CD4-positive, alpha-beta memory T cell (primary cell): ENCODE measurements at regions not wholly inside any gene's neighbourhood (a gene's known extent, or its start where the extent isn't known, plus 50 kb on each side); places are given as distances from the start of the nearest gene placed in this dataset.

Experiments used
- CTCF ChIA-PET: fragments of 350-600 bp; sonication (Branson Sonifier 250); formaldehyde crosslinking; loops from one replicate; lab custom pipeline; 2021; ENCODE audit warnings: inconsistent platforms; ENCODE audit not compliant: partially characterized antibody; lab: Charles Lee
- POLR2A ChIA-PET: fragments of 350-600 bp; sonication (Branson Sonifier 250); formaldehyde crosslinking; loops from one replicate; lab custom pipeline; 2021; ENCODE audit not compliant: partially characterized antibody; lab: Charles Lee
- DNase-seq, 5 donors: peaks; one replicate each; pipeline versions ENCODE4 v3.0.0 to v3.0.0-alpha.2; 2020 to 2022; ENCODE audit warnings: mixed read lengths in 1 of 5
- H3K27ac ChIP-seq: one replicate; pipeline ENCODE4 v1.7.0; 2013; ENCODE audit warnings: low read depth, low read length
- H3K27me3 ChIP-seq: 2 replicates; pipeline ENCODE4 v1.7.0; 2013; ENCODE audit warnings: mild to moderate bottlenecking, low read length, moderate library complexity; ENCODE audit not compliant: insufficient read depth
- H3K36me3 ChIP-seq: 2 replicates; pipeline ENCODE4 v1.7.0; 2013; ENCODE audit warnings: mild to moderate bottlenecking, low read length, moderate library complexity; ENCODE audit not compliant: insufficient read depth
- H3K4me1 ChIP-seq: 2 replicates; pipeline ENCODE4 v1.7.0; 2013; ENCODE audit warnings: mild to moderate bottlenecking, low read length, moderate library complexity; ENCODE audit not compliant: insufficient read depth
- H3K4me3 ChIP-seq, 2 donors: one replicate each; pipeline ENCODE4 v1.7.0; 2013; ENCODE audit warnings: low read length in 2 of 2, mild to moderate bottlenecking in 1 of 2
- H3K9me3 ChIP-seq, 2 donors: one replicate each; pipeline ENCODE4 v1.7.0; 2013; ENCODE audit warnings: low read length in 2 of 2, control low read depth in 1 of 2; ENCODE audit not compliant: control insufficient read depth in 1 of 2
- H3K27ac Mint-ChIP-seq, 7 donors: one replicate each; pipeline ENCODE4 v1.8.0; 2020 to 2021; ENCODE audit warnings: mixed read lengths in 7 of 7, mild to moderate bottlenecking in 6 of 7, inconsistent platforms in 3 of 7, moderate library complexity in 3 of 7
- H3K27me3 Mint-ChIP-seq, 2 donors: one replicate each; pipeline ENCODE4 v1.8.0; 2020 to 2021; ENCODE audit warnings: mixed read lengths in 2 of 2
- H3K36me3 Mint-ChIP-seq, 2 donors: one replicate each; pipeline ENCODE4 v1.8.0; 2020 to 2021; ENCODE audit warnings: mixed read lengths in 2 of 2, inconsistent platforms in 1 of 2, mild to moderate bottlenecking in 1 of 2
- H3K4me1 Mint-ChIP-seq, 4 donors: one replicate each; pipeline ENCODE4 v1.8.0; 2020 to 2021; ENCODE audit warnings: mixed read lengths in 4 of 4, mild to moderate bottlenecking in 1 of 4
- H3K4me3 Mint-ChIP-seq, 8 donors: one replicate each; pipeline ENCODE4 v1.8.0; 2020 to 2021; ENCODE audit warnings: mixed read lengths in 8 of 8, mild to moderate bottlenecking in 7 of 8, moderate library complexity in 6 of 8, inconsistent platforms in 3 of 8
- H3K9me3 Mint-ChIP-seq, 8 donors: one replicate each; pipeline ENCODE4 v1.8.0; 2020 to 2021; ENCODE audit warnings: mixed read lengths in 8 of 8, mild to moderate bottlenecking in 5 of 8, inconsistent platforms in 3 of 8, moderate library complexity in 1 of 8
- intact Hi-C: fragments of 100-400 bp; cut with micrococcal nuclease; formaldehyde crosslinking; loops from one replicate; pipeline ENCODE4 v1.15.1; 2023

GRCh38 chr2:220466251-220466691, 838.8 kb downstream of the SLC4A3 start:
- Mint-ChIP-seq H3K4me1 (no peaks in the 10 kb centered on the region), H3K36me3 (no peaks in the 10 kb centered on the region), H3K27ac (no peak overlapping the region), H3K9me3 (peaks cover 0 to 4% (median 0%) of the 10 kb centered on the region in 8 donors), H3K4me3 (no peak overlapping the region), H3K27me3 (no peaks in the 10 kb centered on the region)
- Histone ChIP-seq H3K4me3 (no peak overlapping the region), H3K27ac (no peak overlapping the region), H3K27me3 (no peaks in the 10 kb centered on the region), H3K9me3 (no peaks in the 10 kb centered on the region), H3K36me3 (no peaks in the 10 kb centered on the region), H3K4me1 (no peaks in the 10 kb centered on the region)
- DNase-seq = no peak
- intact Hi-C loops = no loop called here
- ChIA-PET POLR2A (no interaction called here), CTCF (interaction anchor here (0.7 kb wide), 1 partner anchor 230 kb away, joined by 3 read pairs; no protein-coding TSS in a partner anchor)

GRCh38 chr2:220469201-220469600, 841.8 kb downstream of the SLC4A3 start:
- Histone ChIP-seq H3K4me1 (no peaks in the 10 kb centered on the region), H3K27ac (no peak overlapping the region), H3K9me3 (no peaks in the 10 kb centered on the region), H3K27me3 (no peaks in the 10 kb centered on the region), H3K4me3 (no peak overlapping the region), H3K36me3 (no peaks in the 10 kb centered on the region)
- no peak overlapping the region for H3K4me3 Mint-ChIP-seq
- ChIA-PET CTCF (interaction anchor here (0.6 kb wide), 1 partner anchor 927 kb away, joined by 3 read pairs; no protein-coding TSS in a partner anchor), POLR2A (no interaction called here)
- no peaks in the 10 kb centered on the region for H3K27me3 Mint-ChIP-seq
- DNase-seq = no peak
- no peak overlapping the region for H3K27ac Mint-ChIP-seq
- intact Hi-C loops = no loop called here
- H3K4me1 Mint-ChIP-seq = no peaks in the 10 kb centered on the region
- H3K9me3 Mint-ChIP-seq = peaks cover 0 to 4% (median 0%) of the 10 kb centered on the region in 8 donors
- H3K36me3 Mint-ChIP-seq = no peaks in the 10 kb centered on the region

GRCh38 chr2:220473611-220474010, 846.2 kb downstream of the SLC4A3 start:
- H3K27ac ChIP-seq = no peak overlapping the region
- H3K27me3 ChIP-seq = no peaks in the 10 kb centered on the region
- ChIA-PET CTCF (no interaction called here), POLR2A (no interaction called here)
- H3K4me1 ChIP-seq = no peaks in the 10 kb centered on the region
- H3K27ac Mint-ChIP-seq = no peak overlapping the region
- no peaks in the 10 kb centered on the region for H3K4me1 Mint-ChIP-seq
- peaks cover 0 to 3% (median 0%) of the 10 kb centered on the region in 8 donors for H3K9me3 Mint-ChIP-seq
- no peaks in the 10 kb centered on the region for H3K9me3 ChIP-seq
- DNase-seq = no peak
- no peaks in the 10 kb centered on the region for H3K27me3 Mint-ChIP-seq
- no peak overlapping the region for H3K4me3 Mint-ChIP-seq
- H3K36me3 Mint-ChIP-seq = no peaks in the 10 kb centered on the region
- intact Hi-C loops = no loop called here
- H3K36me3 ChIP-seq = no peaks in the 10 kb centered on the region
- H3K4me3 ChIP-seq = no peak overlapping the region

GRCh38 chr2:220476877-220477276, 849.4 kb downstream of the SLC4A3 start:
- H3K27me3 ChIP-seq = no peaks in the 10 kb centered on the region
- no peaks in the 10 kb centered on the region for H3K36me3 ChIP-seq
- no peaks in the 10 kb centered on the region for H3K9me3 ChIP-seq
- Mint-ChIP-seq H3K27me3 (peaks cover 0 to 2% of the 10 kb centered on the region in 2 donors), H3K4me1 (no peaks in the 10 kb centered on the region), H3K9me3 (peaks cover 0 to 2% (median 0%) of the 10 kb centered on the region in 8 donors), H3K27ac (no peak overlapping the region), H3K36me3 (no peaks in the 10 kb centered on the region), H3K4me3 (no peak overlapping the region)
- H3K27ac ChIP-seq = no peak overlapping the region
- ChIA-PET POLR2A (no interaction called here), CTCF (no interaction called here)
- no peak for DNase-seq
- H3K4me3 ChIP-seq = no peak overlapping the region
- intact Hi-C loops = no loop called here
- H3K4me1 ChIP-seq = no peaks in the 10 kb centered on the region

GRCh38 chr2:220478305-220479058, 851.1 kb downstream of the SLC4A3 start:
- no peak overlapping the region for H3K4me3 ChIP-seq
- no peaks in the 10 kb centered on the region for H3K4me1 ChIP-seq
- Mint-ChIP-seq H3K4me3 (no peak overlapping the region), H3K27ac (no peak overlapping the region), H3K27me3 (peaks cover 0 to 2% of the 10 kb centered on the region in 2 donors), H3K9me3 (peaks cover 0 to 2% (median 0%) of the 10 kb centered on the region in 8 donors), H3K36me3 (no peaks in the 10 kb centered on the region), H3K4me1 (no peaks in the 10 kb centered on the region)
- H3K27me3 ChIP-seq = no peaks in the 10 kb centered on the region
- DNase-seq = no peak
- ChIA-PET CTCF (no interaction called here), POLR2A (no interaction called here)
- H3K36me3 ChIP-seq = no peaks in the 10 kb centered on the region
- no peaks in the 10 kb centered on the region for H3K9me3 ChIP-seq
- H3K27ac ChIP-seq = no peak overlapping the region
- intact Hi-C loops = no loop called here

- Mint-ChIP-seq H3K27ac (no peak overlapping the region), H3K4me3 (no peak overlapping the region), H3K27me3 (peaks cover 0 to 2% of the 10 kb centered on the region in 2 donors), H3K36me3 (no peaks in the 10 kb centered on the region), H3K9me3 (peaks cover 0 to 9% (median 0%) of the 10 kb centered on the region in 8 donors), H3K4me1 (no peaks in the 10 kb centered on the region)
- Histone ChIP-seq H3K4me3 (no peak overlapping the region), H3K4me1 (no peaks in the 10 kb centered on the region), H3K27ac (no peak overlapping the region), H3K36me3 (no peaks in the 10 kb centered on the region), H3K9me3 (no peaks in the 10 kb centered on the region), H3K27me3 (no peaks in the 10 kb centered on the region)
- intact Hi-C loops = no loop called here
- ChIA-PET CTCF (no interaction called here), POLR2A (no interaction called here)
- DNase-seq = no peak
These were observed 855.3 kb downstream of the SLC4A3 start for GRCh38 chr2:220482716-220483115.

GRCh38 chr2:220489121-220489520, 861.7 kb downstream of the SLC4A3 start:
- ChIA-PET POLR2A (no interaction called here), CTCF (no interaction called here)
- no peak for DNase-seq
- Mint-ChIP-seq H3K4me3 (no peak overlapping the region), H3K9me3 (peaks cover 0 to 4% (median 1%) of the 10 kb centered on the region in 8 donors), H3K27ac (no peak overlapping the region), H3K36me3 (no peaks in the 10 kb centered on the region), H3K27me3 (peaks cover 0 to 1% of the 10 kb centered on the region in 2 donors), H3K4me1 (no peaks in the 10 kb centered on the region)
- no peaks in the 10 kb centered on the region for H3K36me3 ChIP-seq
- intact Hi-C loops = no loop called here
- H3K9me3 ChIP-seq = no peaks in the 10 kb centered on the region
- no peak overlapping the region for H3K27ac ChIP-seq
- H3K27me3 ChIP-seq = no peaks in the 10 kb centered on the region
- H3K4me1 ChIP-seq = no peaks in the 10 kb centered on the region
- no peak overlapping the region for H3K4me3 ChIP-seq
